BJ (cell line): ENCODE measurements at regions not wholly inside any gene's neighbourhood (a gene's known extent, or its start where the extent isn't known, plus 50 kb on each side); places are given as distances from the start of the nearest gene placed in this dataset.

ENCODE experiments used
- CTCF ChIA-PET: fragments of 350-600 bp; formaldehyde crosslinking; extraction: SDS; loops from one replicate; lab custom pipeline; 2021; ENCODE audit warnings: antibody characterized with exemption, inconsistent platforms; lab: Yijun Ruan, JAX
- POLR2A ChIA-PET: fragments of 300-600 bp; sonication (Branson Sonifier 250); formaldehyde crosslinking; extraction: SDS; loops from one replicate; lab custom pipeline; 2021; ENCODE audit warnings: antibody characterized with exemption; lab: Charles Lee
- DNase-seq: peaks from one replicate; pipeline ENCODE4 v3.0.0-alpha.2; 2011; ENCODE audit warnings: low read depth
- H3K27me3 ChIP-seq: 2 replicates; pipeline ENCODE4 v1.6.0; 2011; ENCODE audit warnings: low read length; ENCODE audit not compliant: control insufficient read depth, insufficient read depth
- H3K36me3 ChIP-seq: 2 replicates; pipeline ENCODE4 v1.5.1; 2011; ENCODE audit warnings: low read length; ENCODE audit not compliant: control insufficient read depth, insufficient read depth
- H3K4me3 ChIP-seq: 2 replicates; pipeline ENCODE4 v1.5.1; 2011; ENCODE audit warnings: low read depth, mild to moderate bottlenecking, control low read depth, low read length
- TF ChIP-seq, protein P1 (sequence below): IDR thresholded peaks from 2 replicates; pipeline ENCODE4 v1.5.1; 2011; ENCODE audit warnings: low read depth, mild to moderate bottlenecking, control low read depth, inconsistent platforms, low read length, moderate library complexity; ENCODE audit not compliant: insufficient read depth

DNA sequence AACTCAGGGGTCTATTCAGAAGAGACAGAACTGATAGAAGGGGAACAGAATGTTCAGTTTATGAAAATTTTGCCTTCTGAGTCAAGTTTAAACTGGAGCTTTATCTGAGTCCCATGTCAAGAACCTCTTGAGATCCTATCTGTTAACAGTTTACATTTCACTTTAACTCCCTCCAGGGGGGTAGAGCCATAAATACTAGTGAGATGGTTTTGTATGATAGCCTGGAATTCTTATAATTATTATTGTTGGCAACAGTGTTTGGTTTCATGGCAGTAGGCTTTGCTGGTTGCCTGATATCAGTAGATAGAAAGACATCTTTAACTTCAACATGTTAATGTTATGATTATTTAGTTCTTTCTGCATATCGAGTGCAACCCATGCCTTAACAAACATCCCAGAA, 498.5 kb downstream of the INSC start:
- TF ChIP-seq, protein P1, sequence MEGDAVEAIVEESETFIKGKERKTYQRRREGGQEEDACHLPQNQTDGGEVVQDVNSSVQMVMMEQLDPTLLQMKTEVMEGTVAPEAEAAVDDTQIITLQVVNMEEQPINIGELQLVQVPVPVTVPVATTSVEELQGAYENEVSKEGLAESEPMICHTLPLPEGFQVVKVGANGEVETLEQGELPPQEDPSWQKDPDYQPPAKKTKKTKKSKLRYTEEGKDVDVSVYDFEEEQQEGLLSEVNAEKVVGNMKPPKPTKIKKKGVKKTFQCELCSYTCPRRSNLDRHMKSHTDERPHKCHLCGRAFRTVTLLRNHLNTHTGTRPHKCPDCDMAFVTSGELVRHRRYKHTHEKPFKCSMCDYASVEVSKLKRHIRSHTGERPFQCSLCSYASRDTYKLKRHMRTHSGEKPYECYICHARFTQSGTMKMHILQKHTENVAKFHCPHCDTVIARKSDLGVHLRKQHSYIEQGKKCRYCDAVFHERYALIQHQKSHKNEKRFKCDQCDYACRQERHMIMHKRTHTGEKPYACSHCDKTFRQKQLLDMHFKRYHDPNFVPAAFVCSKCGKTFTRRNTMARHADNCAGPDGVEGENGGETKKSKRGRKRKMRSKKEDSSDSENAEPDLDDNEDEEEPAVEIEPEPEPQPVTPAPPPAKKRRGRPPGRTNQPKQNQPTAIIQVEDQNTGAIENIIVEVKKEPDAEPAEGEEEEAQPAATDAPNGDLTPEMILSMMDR = no peak
- ChIA-PET POLR2A (no interaction called here), CTCF (no interaction called here)
- Histone ChIP-seq H3K4me3 (no peak overlapping the region), H3K27me3 (no peaks in the 10 kb centered on the region), H3K36me3 (no peaks in the 10 kb centered on the region)
- DNase-seq = no peak

DNA sequence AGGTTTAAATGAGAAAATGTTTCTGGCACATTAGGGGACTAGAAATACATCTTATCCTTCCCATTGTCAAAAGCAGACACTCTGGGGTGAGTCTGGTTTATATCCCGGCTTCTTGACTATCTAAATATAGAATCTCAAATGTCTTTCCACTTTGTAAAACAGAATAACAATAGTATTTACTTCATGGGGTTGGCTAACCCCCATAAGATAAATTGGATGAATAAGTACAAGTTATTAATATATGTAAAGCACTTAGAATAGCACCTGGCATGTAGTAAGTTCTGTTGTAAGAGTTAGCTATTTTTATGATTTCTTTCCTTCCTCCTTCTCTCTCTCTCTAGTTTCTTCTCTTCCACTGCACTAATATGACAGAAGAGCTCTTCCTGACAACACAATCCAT, 499.1 kb downstream of the INSC start:
- Histone ChIP-seq H3K36me3 (no peaks in the 10 kb centered on the region), H3K27me3 (no peaks in the 10 kb centered on the region), H3K4me3 (no peak overlapping the region)
- no peak for DNase-seq
- POLR2A ChIA-PET = no interaction called here
- TF ChIP-seq, protein P1 = no peak
- CTCF ChIA-PET = no interaction called here

- ChIA-PET POLR2A (no interaction called here), CTCF (no interaction called here)
- H3K36me3 ChIP-seq = no peaks in the 10 kb centered on the region
- DNase-seq = no peak
- H3K27me3 ChIP-seq = no peaks in the 10 kb centered on the region
- no peak overlapping the region for H3K4me3 ChIP-seq
- TF ChIP-seq, protein P1 = no peak
These were observed 500.8 kb downstream of the INSC start for GRCh38 chr11:15615398-15616096.

DNA sequence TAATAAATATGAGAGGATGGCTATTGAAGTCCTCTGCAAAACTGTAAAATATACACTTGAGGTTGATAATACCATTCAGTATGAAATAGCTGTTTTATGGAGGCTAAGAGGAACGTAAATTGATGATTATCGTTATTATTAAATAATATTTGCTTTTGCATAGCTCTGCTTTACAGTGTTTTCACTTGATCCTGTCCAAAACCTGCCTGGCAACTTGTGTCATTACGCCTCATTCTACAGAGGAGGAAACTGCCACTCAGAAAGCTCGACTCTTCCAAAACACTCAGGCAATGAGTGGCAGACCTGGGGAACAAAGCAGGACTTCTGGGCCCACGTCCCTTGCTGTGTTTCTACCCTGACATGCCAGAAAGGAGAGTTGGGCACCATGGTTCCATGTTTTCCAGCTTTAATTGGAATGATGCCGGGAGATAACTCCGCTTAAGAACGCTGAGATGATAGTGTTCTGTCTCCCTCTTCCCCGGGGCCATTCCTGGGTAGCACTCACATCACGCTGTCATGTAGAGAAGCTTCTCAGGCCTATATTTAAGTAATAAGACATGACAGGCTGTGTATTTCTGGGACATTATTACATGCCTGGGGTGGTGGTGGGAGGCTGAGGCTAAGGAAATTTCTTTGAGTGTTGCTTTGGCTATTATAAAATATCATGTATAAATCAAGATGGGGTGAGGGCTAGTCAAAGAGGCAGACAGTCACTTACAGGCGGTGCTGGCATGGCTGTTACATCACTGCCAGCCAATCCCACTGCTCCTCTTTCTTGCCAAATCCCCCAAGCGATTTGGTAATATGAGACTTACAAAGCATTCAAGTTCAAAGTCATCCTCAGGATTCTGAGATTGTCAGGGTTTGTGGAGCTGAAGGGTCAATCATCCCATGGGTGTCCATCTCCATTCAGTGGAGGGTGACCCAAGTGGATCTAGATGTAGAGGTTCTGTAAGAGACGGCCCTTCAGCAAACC, 501.7 kb downstream of the INSC start:
- Histone ChIP-seq H3K36me3 (no peaks in the 10 kb centered on the region), H3K27me3 (no peaks in the 10 kb centered on the region), H3K4me3 (no peak overlapping the region)
- no peak for DNase-seq
- TF ChIP-seq, protein P1 = no peak
- ChIA-PET CTCF (interaction anchor here (1.1 kb wide), 1 partner anchor 21 kb away, joined by 3 read pairs; no protein-coding TSS in a partner anchor), POLR2A (no interaction called here)

DNA sequence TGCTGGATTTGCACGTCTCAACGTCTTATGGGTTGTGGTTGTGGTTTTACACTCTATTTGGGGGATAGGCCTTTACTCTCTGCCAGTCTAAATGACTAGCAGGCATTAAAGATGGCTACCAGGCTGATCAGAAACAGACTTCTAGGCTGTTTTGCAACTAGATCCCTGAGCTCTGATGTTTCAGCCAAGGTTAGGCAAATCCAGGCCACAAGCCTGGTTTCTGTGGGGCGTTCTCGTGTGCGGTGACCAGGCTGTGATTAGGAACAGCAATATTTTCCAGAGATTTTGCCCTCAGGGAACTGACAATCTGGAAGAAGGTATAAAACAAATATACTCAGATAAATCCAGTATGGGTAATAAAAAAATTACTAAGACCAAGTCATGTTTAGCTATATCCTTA, 502.4 kb downstream of the INSC start:
- CTCF ChIA-PET = interaction anchor here (1.1 kb wide), 1 partner anchor 20 kb away, joined by 3 read pairs; no protein-coding TSS in a partner anchor

More for the DNA sequence above, 502.4 kb downstream of the INSC start:
- TF ChIP-seq, protein P1 = no peak
- Histone ChIP-seq H3K4me3 (no peak overlapping the region), H3K36me3 (no peaks in the 10 kb centered on the region), H3K27me3 (no peaks in the 10 kb centered on the region)
- DNase-seq = no peak
- POLR2A ChIA-PET = no interaction called here
